ENCODE measurements at regions not wholly inside any gene's neighbourhood (a gene's known extent, or its start where the extent isn't known, plus 50 kb on each side); places are given as distances from the start of the nearest gene placed in this dataset.

- H2AFZ ChIP-seq (ENCODE audit: low read length): peak overlapping the region; percentile 15
- H4K20me1 ChIP-seq (ENCODE audit: insufficient read depth, low read length): no peaks in the 10 kb centered on the region
- intact Hi-C loops (cut with micrococcal nuclease; ENCODE audit: unreplicated experiment) (no loop called here), in situ Hi-C loops (cut with HindIII; ENCODE audit: extremely low pct_ligation_motif_present, low pct_unique_long_range_greater_than_20kb) (no loop called here)
- H3K4me2 ChIP-seq (ENCODE audit: low read depth, low read length): no peak overlapping the region
- H3K4me1 ChIP-seq (ENCODE audit: insufficient read depth, low read length): no peaks in the 10 kb centered on the region
- TF ChIP-seq PTBP1 (IDR thresholded peaks at IDR 0.05; ENCODE audit: low read depth, low read length, poor library complexity, severe bottlenecking) (no peak), AKAP8 (CRISPR knock-in tag; IDR thresholded peaks at IDR 0.05) (no peak), ZNF580 (CRISPR knock-in tag; IDR thresholded peaks at IDR 0.05; ENCODE audit: borderline replicate concordance, low read depth) (no peak), PBX2 (CRISPR knock-in tag; IDR thresholded peaks at IDR 0.05) (no peak)
- DNase-seq (ENCODE audit: low spot score) (no peak), ATAC-seq (no peak), FAIRE-seq (no peak)
- no peak overlapping the region for H3K27ac ChIP-seq (ENCODE audit: extremely low read length, insufficient read depth, low read length)
- ChIA-PET POLR2A (no interaction called here), CTCF (ENCODE audit: low intra/inter-chr PET ratio, low total read pairs) (no interaction called here)
- no TSS peak for BruUV-seq (replicated peaks)
- H3K36me3 ChIP-seq (replicated peaks in 1 of 2; ENCODE audit: control insufficient read depth in 1 of 2, insufficient read depth in 2 of 2, low read length in 2 of 2): no peaks in the 10 kb centered on the region
- 26% methylated on average over 5 of the region's 5 CpGs for WGBS (ENCODE audit: low lambda C conversion rate)
- H3K9ac ChIP-seq (ENCODE audit: insufficient read depth, low read depth, low read length): no peak overlapping the region
- no peaks in the 10 kb centered on the region for H3K9me3 ChIP-seq (ENCODE audit: low read length)
- H3K27me3 ChIP-seq (ENCODE audit: control insufficient read depth in 1 of 2, insufficient read depth in 2 of 2, low read length in 2 of 2): no peaks in the 10 kb centered on the region
- H3K79me2 ChIP-seq (ENCODE audit: insufficient read depth, low read length): no peaks in the 10 kb centered on the region
- no peak overlapping the region for H3K4me3 ChIP-seq (replicated peaks in 1 of 3; ENCODE audit: insufficient read depth in 1 of 3, low read depth in 2 of 3, low read length in 3 of 3)
Observed at GRCh38 chr18:66138642-66139041, 387.8 kb downstream of the CDH7 start.

- ATAC-seq: no peak
- H3K9ac ChIP-seq (ENCODE audit: insufficient read depth, low read depth, low read length): no peak overlapping the region
- FAIRE-seq: no peak
- CTCF ChIA-PET (ENCODE audit: low intra/inter-chr PET ratio, low total read pairs): no interaction called here
- no peak for DNase-seq (ENCODE audit: low spot score)
- no peak overlapping the region for H3K27ac ChIP-seq (ENCODE audit: extremely low read length, insufficient read depth, low read length)
- no peak overlapping the region for H3K4me3 ChIP-seq (replicated peaks in 1 of 3; ENCODE audit: insufficient read depth in 1 of 3, low read depth in 2 of 3, low read length in 3 of 3)
- 0% methylated on average over 1 of the region's 1 CpG for WGBS (ENCODE audit: low lambda C conversion rate)
- in situ Hi-C loops (cut with HindIII; ENCODE audit: extremely low pct_ligation_motif_present, low pct_unique_long_range_greater_than_20kb): no loop called here
- H4K20me1 ChIP-seq (ENCODE audit: insufficient read depth, low read length): no peaks in the 10 kb centered on the region
- H2AFZ ChIP-seq (ENCODE audit: low read length): no peak overlapping the region
- BruUV-seq (replicated peaks): no TSS peak
- intact Hi-C loops (cut with micrococcal nuclease; ENCODE audit: unreplicated experiment): no loop called here
- no peak overlapping the region for H3K4me2 ChIP-seq (ENCODE audit: low read depth, low read length)
- H3K79me2 ChIP-seq (ENCODE audit: insufficient read depth, low read length): no peaks in the 10 kb centered on the region
- POLR2A ChIA-PET: no interaction called here
- H3K36me3 ChIP-seq (replicated peaks in 1 of 2; ENCODE audit: control insufficient read depth in 1 of 2, insufficient read depth in 2 of 2, low read length in 2 of 2): no peaks in the 10 kb centered on the region
- no peaks in the 10 kb centered on the region for H3K4me1 ChIP-seq (ENCODE audit: insufficient read depth, low read length)
- H3K27me3 ChIP-seq (ENCODE audit: control insufficient read depth in 1 of 2, insufficient read depth in 2 of 2, low read length in 2 of 2): no peaks in the 10 kb centered on the region
- H3K9me3 ChIP-seq (ENCODE audit: low read length): no peaks in the 10 kb centered on the region
- TF ChIP-seq AHDC1 (CRISPR knock-in tag; IDR thresholded peaks at IDR 0.05; ENCODE audit: borderline replicate concordance) (no peak), MED13 (CRISPR knock-in tag; IDR thresholded peaks at IDR 0.05) (no peak), SRF (IDR thresholded peaks at IDR 0.05; ENCODE audit: low read depth, low read length) (no peak), NFE2 (CRISPR knock-in tag; IDR thresholded peaks at IDR 0.05) (no peak), MTA1 (CRISPR knock-in tag; IDR thresholded peaks at IDR 0.05; ENCODE audit: borderline replicate concordance) (no peak), HBP1 (CRISPR knock-in tag; IDR thresholded peaks at IDR 0.05; ENCODE audit: low read depth) (no peak), MLLT10 (CRISPR knock-in tag; IDR thresholded peaks at IDR 0.05) (no peak)
Observed at GRCh38 chr18:66136039-66136438, 385.2 kb downstream of the CDH7 start.
